ENCODE measurements at regions not wholly inside any gene's neighbourhood (a gene's known extent, or its start where the extent isn't known, plus 50 kb on each side); places are given as distances from the start of the nearest gene placed in this dataset.

DNA sequence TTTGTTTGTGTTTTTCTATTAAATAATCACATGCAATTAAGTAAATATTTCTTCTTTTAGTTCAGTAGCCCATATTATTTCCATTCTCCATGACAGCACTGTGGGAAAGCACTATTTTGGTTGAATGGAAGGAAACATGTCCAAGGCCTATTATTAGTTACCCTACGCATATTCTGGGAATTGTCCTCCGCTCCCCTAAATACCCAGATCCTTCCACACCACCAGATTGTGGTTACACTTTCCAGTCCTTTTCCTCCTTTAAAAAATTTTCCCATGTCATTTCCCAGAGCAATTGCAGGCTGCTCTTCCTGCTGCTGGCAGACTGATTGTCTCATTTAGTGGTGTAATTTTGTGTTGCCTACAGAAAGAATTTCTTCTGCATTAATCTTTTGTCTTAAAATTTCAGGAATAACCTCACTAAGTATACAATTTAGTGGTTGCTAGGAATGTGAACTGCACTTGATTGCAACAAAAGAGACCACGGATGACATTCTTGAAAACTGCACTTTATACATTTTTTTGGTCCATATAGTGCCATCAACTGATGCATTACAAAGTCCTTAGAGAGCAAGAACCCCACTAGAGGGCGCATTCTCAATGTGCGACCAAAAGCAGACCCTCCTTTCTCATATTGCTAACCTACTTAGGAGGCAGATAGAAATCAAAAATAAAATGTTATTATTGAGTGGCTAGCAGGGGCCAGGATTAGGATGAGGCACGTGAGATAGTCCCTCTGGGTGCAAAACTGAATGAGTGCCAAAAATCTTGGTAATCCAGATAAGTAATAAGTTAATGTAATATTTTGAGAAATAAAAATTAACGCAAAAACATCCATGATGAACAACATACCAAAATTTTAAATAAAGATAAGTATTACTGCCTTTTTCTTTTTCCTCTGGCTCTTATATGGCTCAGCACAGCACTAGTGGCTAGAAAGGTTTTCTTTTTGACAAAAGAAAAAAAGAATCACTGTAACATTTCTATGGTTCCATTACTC lies 98.8 kb upstream of the IQCM start:
- TF ChIP-seq POLR2A (IDR thresholded peaks at IDR 0.05): no peak
- TF ChIP-seq, protein P1, sequence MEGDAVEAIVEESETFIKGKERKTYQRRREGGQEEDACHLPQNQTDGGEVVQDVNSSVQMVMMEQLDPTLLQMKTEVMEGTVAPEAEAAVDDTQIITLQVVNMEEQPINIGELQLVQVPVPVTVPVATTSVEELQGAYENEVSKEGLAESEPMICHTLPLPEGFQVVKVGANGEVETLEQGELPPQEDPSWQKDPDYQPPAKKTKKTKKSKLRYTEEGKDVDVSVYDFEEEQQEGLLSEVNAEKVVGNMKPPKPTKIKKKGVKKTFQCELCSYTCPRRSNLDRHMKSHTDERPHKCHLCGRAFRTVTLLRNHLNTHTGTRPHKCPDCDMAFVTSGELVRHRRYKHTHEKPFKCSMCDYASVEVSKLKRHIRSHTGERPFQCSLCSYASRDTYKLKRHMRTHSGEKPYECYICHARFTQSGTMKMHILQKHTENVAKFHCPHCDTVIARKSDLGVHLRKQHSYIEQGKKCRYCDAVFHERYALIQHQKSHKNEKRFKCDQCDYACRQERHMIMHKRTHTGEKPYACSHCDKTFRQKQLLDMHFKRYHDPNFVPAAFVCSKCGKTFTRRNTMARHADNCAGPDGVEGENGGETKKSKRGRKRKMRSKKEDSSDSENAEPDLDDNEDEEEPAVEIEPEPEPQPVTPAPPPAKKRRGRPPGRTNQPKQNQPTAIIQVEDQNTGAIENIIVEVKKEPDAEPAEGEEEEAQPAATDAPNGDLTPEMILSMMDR (IDR thresholded peaks at IDR 0.05 in 4 of 5, conservative IDR thresholded peaks at IDR 0.05 in 1 of 5): peak in 1 of 5 experiments; percentile 34

Measured in gastrocnemius medialis (tissue), 4 donors.